Myocyte (in vitro differentiated cells): ENCODE measurements at regions not wholly inside any gene's neighbourhood (a gene's known extent, or its start where the extent isn't known, plus 50 kb on each side); places are given as distances from the start of the nearest gene placed in this dataset.

Experiments
- DNase-seq: peaks from one replicate; pipeline ENCODE4 v3.0.0-alpha.2; 2012; ENCODE audit warnings: low read depth

GRCh38 chr3:166362698-166363097 lies 525.5 kb upstream of the BCHE start:
- DNase-seq: no peak

- DNase-seq: no peak
Observed at GRCh38 chr3:166360720-166361119, 523.5 kb upstream of the BCHE start.

GRCh38 chr3:166351461-166351860 lies 514.2 kb upstream of the BCHE start:
- DNase-seq: no peak

GRCh38 chr3:166340604-166341266 lies 503.5 kb upstream of the BCHE start:
- DNase-seq: no peak

- DNase-seq: no peak
Observed at GRCh38 chr3:166324401-166324800, 487.2 kb upstream of the BCHE start.

GRCh38 chr3:166322391-166322790 lies 485.2 kb upstream of the BCHE start:
- no peak for DNase-seq

- peak; percentile 25 for DNase-seq
Observed at GRCh38 chr3:166307756-166308350, 470.6 kb upstream of the BCHE start.

GRCh38 chr3:166304584-166304983 lies 467.4 kb upstream of the BCHE start:
- no peak for DNase-seq

GRCh38 chr3:166303681-166304080 lies 466.5 kb upstream of the BCHE start:
- no peak for DNase-seq

- no peak for DNase-seq
Observed at GRCh38 chr3:166302331-166302730, 465.1 kb upstream of the BCHE start.

GRCh38 chr3:166296179-166296783 lies 459.1 kb upstream of the BCHE start:
- no peak for DNase-seq

- no peak for DNase-seq
Observed at GRCh38 chr3:166291186-166291955, 454.1 kb upstream of the BCHE start.

- DNase-seq: no peak
Observed at GRCh38 chr3:166285001-166285400, 447.8 kb upstream of the BCHE start.

- DNase-seq: peak; percentile 1
Observed at GRCh38 chr3:166283840-166284239, 446.6 kb upstream of the BCHE start.

GRCh38 chr3:166282931-166283330 lies 445.7 kb upstream of the BCHE start:
- no peak for DNase-seq

- DNase-seq: no peak
Observed at GRCh38 chr3:166279636-166280035, 442.4 kb upstream of the BCHE start.

GRCh38 chr3:166275024-166275390 lies 437.8 kb upstream of the BCHE start:
- DNase-seq: no peak

- DNase-seq: no peak
Observed at GRCh38 chr3:166274351-166275023, 437.3 kb upstream of the BCHE start.

- no peak for DNase-seq
Observed at GRCh38 chr3:166270429-166270828, 433.2 kb upstream of the BCHE start.

- DNase-seq: no peak
Observed at GRCh38 chr3:166265153-166265552, 427.9 kb upstream of the BCHE start.

GRCh38 chr3:166263460-166263859 lies 426.2 kb upstream of the BCHE start:
- no peak for DNase-seq
